Stimulated activated CD8-positive, alpha-beta memory T cell treated with anti-CD3 and anti-CD28 coated beads, Interleukin-4, amount 100 ng/mL, for 4 hours (primary cell): ENCODE measurements at regions not wholly inside any gene's neighbourhood (a gene's known extent, or its start where the extent isn't known, plus 50 kb on each side); places are given as distances from the start of the nearest gene placed in this dataset.

Experiments used
- DNase-seq, 2 donors: peaks; one replicate each; pipeline ENCODE4 v3.0.0-alpha.2; 2020; ENCODE audit warnings: low read depth in 2 of 2, low spot score in 1 of 2

- DNase-seq = no peak
Measured at GRCh38 chr3:59263152-59263551, 213.3 kb upstream of the CFAP20DC start.

GRCh38 chr3:59262076-59262498, 212.3 kb upstream of the CFAP20DC start:
- DNase-seq = no peak

GRCh38 chr3:59261009-59261408, 211.2 kb upstream of the CFAP20DC start:
- DNase-seq = no peak

DNA sequence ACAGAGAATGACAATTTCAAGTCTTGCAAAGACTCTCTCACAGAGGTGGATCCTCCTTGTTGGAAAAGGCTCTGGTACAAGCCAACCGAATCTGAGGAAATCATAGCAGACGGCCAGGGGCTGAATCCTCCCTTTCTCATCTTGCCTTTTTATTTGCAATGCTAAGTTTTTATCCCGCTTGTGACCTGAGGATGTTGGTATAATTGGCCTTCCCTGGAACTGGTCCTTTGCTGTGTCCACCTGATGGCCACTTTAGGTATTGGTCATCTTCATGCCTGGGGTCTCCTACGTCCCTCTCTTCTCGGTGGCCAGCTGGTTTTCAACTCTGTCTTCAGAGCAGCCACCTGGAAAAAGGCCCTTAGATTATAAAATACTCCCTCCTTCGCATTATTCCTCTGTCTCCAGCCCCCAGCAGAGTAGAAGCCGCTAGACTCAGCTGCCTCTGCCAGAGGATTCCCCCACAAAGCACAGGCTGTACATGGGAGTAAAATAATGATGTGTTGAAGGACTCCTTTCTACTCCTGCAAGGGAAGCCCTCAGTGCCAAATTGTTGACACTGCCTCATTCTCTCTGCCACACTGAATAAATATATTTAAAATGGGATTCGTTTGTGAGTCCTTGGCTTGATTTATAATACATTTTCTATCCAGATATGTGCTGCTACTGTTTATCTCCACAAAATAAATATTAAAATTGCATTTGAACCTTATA, 208.9 kb upstream of the CFAP20DC start:
- no peak for DNase-seq

- no peak for DNase-seq
Measured at GRCh38 chr3:59257506-59257905, 207.7 kb upstream of the CFAP20DC start.

GRCh38 chr3:59256230-59256629, 206.4 kb upstream of the CFAP20DC start:
- DNase-seq = no peak

- no peak for DNase-seq
Measured at GRCh38 chr3:59254976-59255375, 205.2 kb upstream of the CFAP20DC start.

GRCh38 chr3:59254433-59254832, 204.6 kb upstream of the CFAP20DC start:
- no peak for DNase-seq

DNA sequence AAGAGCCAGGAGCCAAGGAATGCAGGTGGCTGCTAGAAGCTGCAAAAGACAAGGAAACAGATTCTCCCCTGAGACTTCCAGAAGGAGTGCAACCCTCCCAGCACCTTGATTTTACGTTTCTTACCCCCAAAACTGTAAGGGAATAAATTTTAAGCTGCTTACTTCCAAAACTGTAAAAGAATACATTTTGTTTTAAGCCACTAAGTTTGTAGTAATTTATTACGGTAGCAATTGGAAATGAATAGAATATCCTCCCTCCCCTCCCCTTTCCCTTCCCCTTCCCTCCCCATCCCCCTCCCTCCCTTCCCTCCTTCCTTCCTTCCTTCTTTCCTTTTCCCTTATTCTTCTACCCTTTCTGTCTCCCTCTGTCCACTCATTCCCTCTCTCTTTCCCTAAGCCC, 203.7 kb upstream of the CFAP20DC start:
- DNase-seq = no peak

DNA sequence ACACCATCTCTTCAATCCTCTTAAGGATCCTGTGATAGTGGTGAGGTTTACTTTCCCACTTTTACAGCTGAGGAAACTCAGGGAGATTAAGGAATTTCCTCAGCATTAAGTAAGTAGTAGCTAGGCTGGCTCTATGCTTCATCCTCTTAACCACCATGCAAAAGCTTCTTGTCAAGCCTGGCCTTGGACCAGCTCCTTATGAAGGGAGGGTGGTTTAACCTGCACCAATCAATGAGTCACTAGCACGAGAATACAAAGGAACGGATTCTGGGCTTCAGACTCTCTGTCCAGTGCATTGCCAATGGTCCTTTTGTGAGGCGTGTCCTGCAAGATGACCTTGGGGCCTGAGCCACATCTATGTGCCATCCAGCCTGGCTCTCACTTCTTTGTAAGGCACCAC, 202.0 kb upstream of the CFAP20DC start:
- no peak for DNase-seq

DNA sequence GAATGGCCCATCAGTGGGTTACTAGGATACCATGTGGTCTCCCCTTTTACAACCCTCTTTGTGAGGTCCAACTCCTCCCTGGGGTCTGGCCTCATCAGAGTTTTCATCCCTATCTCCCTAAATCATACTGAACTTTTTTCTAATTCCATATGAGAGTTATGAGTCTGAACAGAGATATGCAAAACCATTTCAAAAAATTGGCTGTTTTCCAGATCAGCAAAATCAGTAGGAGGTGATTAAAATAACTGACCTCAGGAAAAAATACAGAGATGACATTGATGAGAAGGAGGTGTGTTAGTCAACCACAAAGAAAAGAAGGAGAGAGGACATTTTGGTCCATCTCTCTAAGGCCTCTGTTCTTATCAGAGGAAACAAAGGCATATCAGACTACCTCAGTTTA, 200.8 kb upstream of the CFAP20DC start:
- DNase-seq = no peak

- DNase-seq = no peak
Measured at GRCh38 chr3:59249698-59250361, 200.0 kb upstream of the CFAP20DC start.

GRCh38 chr3:59249004-59249403, 199.2 kb upstream of the CFAP20DC start:
- DNase-seq = no peak

- no peak for DNase-seq
Measured at GRCh38 chr3:59247402-59247841, 197.6 kb upstream of the CFAP20DC start.

DNA sequence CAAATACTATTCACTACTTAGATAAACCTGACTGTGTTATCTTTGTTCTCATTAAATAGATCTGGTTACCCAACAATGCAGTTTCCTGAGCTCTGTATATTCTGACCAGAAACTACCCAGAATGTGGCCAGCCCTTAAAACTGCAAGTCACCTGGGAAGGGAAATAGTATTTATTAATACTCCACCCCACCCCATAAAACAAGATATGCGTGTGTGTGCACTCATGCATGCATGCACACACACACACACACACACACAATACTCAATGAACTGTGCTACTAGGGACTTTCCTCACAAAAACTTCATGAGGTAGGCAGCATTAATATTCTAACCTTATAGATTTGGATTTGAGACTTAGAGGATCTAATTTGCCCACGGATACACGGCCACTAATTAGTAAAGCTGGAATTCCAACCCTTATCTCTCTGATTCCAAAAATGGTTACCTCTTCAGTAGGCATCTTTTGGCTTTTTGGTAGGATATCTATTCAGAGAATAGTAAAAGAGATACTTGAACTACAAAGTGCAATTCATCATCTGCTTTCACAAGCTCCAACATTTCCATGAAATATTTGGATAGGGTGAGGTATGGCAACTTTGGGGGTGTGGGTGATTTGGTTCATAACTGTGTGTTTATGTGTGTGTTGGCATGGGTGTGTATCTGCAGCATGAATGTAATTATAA, 197.0 kb upstream of the CFAP20DC start:
- no peak for DNase-seq

DNA sequence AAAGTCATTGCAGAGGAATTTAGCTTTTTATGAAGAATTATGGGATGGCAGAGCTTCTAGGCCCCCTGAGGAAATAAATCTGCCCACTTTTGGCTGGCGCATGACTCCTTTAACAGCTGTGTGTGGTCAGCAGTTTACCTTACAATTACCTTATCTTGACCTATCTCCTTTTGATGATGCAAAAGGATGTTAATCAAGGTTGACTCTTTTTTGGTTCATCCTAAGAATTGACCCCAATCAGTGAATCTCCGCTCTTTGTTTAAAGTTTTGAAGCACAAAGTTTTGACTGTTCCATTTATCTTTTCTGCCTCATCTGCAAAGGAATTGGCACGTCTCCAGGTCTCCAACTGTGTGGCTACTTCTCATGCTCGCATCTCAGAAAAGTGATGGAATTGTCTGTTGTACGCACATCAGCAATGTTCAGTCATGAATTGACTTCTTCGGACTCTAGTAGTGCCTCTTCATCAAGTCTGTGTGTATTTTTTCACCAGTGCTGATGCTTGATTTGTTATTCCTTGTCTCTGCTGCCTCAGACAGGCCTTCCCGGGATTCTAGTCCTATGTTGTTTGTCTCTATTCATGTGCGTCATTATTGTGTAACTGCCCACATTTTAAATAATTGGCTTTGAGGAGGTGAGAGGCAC, 196.2 kb upstream of the CFAP20DC start:
- no peak for DNase-seq

DNA sequence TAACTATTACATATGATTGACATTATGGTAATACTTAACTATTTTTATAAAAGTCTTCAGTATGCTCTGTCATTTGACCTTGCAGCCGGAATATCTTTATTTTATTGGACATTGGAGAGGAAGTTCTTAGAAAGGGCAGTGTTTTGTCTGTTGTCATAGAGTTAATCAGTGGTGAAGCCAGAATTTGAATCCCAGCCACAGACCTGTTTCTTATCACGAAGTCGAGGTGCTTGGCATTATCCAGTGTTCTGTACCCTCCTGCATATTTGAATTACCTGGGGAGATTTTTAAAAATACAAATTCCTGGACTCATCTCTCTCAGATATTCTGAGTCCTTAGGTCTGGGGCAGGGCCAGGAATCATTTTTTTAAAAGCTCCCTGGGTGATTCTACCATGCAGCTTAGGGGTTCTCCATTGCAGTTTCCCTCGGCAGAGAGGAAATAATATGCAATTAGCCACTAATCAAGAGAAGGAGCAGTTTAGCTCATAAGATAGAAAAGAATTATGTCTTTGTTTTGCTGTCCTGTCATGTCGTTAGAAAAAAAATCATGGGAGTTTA, 195.6 kb upstream of the CFAP20DC start:
- DNase-seq = no peak

GRCh38 chr3:59244343-59244742, 194.5 kb upstream of the CFAP20DC start:
- DNase-seq = no peak

- no peak for DNase-seq
Measured at GRCh38 chr3:59243476-59243875, 193.7 kb upstream of the CFAP20DC start.

DNA sequence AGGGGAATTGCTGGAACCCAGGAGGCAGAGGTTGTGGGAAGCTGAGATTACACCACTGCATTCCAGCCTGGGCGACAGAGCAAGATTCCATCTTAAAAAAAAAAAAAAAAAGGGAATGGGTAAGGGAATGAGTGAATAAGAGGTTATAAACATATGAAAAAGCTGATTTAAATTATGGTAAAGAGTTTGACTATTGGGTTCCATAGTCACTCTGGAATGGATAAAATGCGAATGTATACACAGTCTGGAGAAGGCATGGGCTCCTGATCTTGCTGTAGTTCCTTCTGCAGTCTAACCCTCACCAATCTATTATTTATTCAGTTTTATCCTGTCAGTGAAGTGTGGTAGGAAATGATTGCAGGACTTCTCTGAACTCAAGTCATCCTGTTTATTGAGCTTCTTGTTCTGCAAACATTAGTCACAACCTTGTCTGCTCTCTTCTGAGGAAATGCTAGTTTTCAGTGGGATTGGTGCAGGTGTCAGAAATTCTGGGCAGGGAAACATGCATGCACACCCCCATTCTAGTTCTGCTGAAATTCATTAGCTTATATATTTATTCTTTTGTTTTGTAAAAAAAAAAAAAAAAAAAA, 190.9 kb upstream of the CFAP20DC start:
- DNase-seq = no peak

- no peak for DNase-seq
Measured at GRCh38 chr3:59237121-59237520, 187.3 kb upstream of the CFAP20DC start.
